ENCODE measurements at regions not wholly inside any gene's neighbourhood (a gene's known extent, or its start where the extent isn't known, plus 50 kb on each side); places are given as distances from the start of the nearest gene placed in this dataset.

- no peaks in the 10 kb centered on the region for H3K4me1 ChIP-seq
- intact Hi-C loops (cut with DNase I) = no loop called here
- no peak for DNase-seq (ENCODE audit: low spot score in 2 of 2)
- no peak overlapping the region for H3K4me3 ChIP-seq
- no peaks in the 10 kb centered on the region for H3K9me3 ChIP-seq
- no peak overlapping the region for H3K27ac ChIP-seq
- no peaks in the 10 kb centered on the region for H3K36me3 ChIP-seq
- TF ChIP-seq CTCF (IDR thresholded peaks at IDR 0.05) = no peak
- H3K27me3 ChIP-seq = no peaks in the 10 kb centered on the region
Observed at GRCh38 chr14:58779376-58779775, 141.6 kb downstream of the DACT1 start.

DNA sequence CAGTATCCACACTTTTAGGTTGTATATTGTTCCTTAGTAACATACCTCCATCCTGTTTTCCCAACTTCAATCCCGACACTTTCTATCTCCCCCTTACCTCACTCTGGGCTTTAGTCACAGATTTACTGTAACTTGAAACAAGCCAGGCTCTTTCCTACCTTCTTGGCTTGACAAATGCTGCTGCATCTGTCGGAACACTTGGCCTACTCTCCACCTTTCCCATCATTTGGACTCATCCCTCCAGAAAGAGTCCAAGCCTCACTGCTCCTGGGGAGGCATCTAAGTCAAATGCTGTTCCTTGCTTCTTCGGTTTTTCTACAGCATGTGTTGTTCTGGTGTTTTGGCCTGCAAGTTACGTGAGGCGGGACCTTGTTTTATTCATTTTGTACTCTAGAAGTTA lies 142.4 kb downstream of the DACT1 start:
- H3K9me3 ChIP-seq = no peaks in the 10 kb centered on the region
- intact Hi-C loops (cut with DNase I) = no loop called here
- no peaks in the 10 kb centered on the region for H3K27me3 ChIP-seq
- no peak overlapping the region for H3K4me3 ChIP-seq
- H3K4me1 ChIP-seq = no peaks in the 10 kb centered on the region
- H3K36me3 ChIP-seq = no peaks in the 10 kb centered on the region
- no peak for TF ChIP-seq CTCF (IDR thresholded peaks at IDR 0.05)
- DNase-seq (ENCODE audit: low spot score in 2 of 2) = no peak
- no peak overlapping the region for H3K27ac ChIP-seq

- no peaks in the 10 kb centered on the region for H3K36me3 ChIP-seq
- intact Hi-C loops (cut with DNase I) = no loop called here
- no peaks in the 10 kb centered on the region for H3K27me3 ChIP-seq
- no peaks in the 10 kb centered on the region for H3K9me3 ChIP-seq
- no peak overlapping the region for H3K4me3 ChIP-seq
- no peaks in the 10 kb centered on the region for H3K4me1 ChIP-seq
- DNase-seq (ENCODE audit: low spot score in 2 of 2) = no peak
- H3K27ac ChIP-seq = no peak overlapping the region
- TF ChIP-seq CTCF (IDR thresholded peaks at IDR 0.05) = no peak
Observed at GRCh38 chr14:58780605-58781004, 142.8 kb downstream of the DACT1 start.

GRCh38 chr14:58782011-58782410 lies 144.2 kb downstream of the DACT1 start:
- H3K4me1 ChIP-seq = no peaks in the 10 kb centered on the region
- intact Hi-C loops (cut with DNase I) = no loop called here
- no peak for DNase-seq (ENCODE audit: low spot score in 2 of 2)
- no peaks in the 10 kb centered on the region for H3K27me3 ChIP-seq
- TF ChIP-seq CTCF (IDR thresholded peaks at IDR 0.05) = no peak
- H3K4me3 ChIP-seq = no peak overlapping the region
- H3K36me3 ChIP-seq = no peaks in the 10 kb centered on the region
- no peak overlapping the region for H3K27ac ChIP-seq
- H3K9me3 ChIP-seq = no peaks in the 10 kb centered on the region

DNA sequence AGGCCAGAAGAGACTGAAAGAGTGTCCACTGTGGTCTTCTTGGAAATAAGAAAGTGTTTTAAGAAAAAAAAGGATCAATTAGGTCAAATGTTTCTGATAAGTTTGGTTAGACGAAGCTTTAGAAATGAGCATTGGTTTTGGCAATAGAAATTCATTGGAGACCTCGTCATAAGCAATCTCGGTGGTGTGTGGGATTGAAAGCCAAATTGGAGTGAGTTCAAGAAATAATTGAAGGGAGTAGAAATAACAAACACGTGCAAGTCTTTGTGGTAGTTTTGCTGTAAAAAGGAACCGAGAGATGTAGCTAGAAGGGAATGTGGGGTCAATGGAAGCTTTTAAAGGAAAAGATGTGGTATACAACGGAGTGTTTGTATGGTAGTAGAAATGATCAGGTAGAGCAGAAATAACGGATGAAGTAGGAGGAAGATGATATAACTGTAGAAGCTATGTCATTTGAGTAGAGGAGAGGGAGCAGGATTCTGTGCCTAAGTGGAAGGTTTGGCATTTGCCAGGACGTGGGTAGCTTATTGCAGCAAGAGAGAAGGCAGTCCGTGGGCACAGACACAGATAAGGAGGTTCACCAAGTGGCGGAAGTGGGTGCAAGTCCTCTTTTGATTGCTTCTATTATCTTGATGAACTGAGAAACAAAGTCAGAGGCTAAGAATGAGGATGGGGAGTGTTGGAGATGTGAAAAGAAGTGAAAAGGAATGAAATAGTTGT lies 146.2 kb downstream of the DACT1 start:
- intact Hi-C loops (cut with DNase I) = no loop called here
- no peak overlapping the region for H3K4me3 ChIP-seq
- no peak overlapping the region for H3K27ac ChIP-seq
- H3K36me3 ChIP-seq = no peaks in the 10 kb centered on the region
- H3K9me3 ChIP-seq = no peaks in the 10 kb centered on the region
- no peak for DNase-seq (ENCODE audit: low spot score in 2 of 2)
- no peaks in the 10 kb centered on the region for H3K4me1 ChIP-seq
- no peaks in the 10 kb centered on the region for H3K27me3 ChIP-seq
- no peak for TF ChIP-seq CTCF (IDR thresholded peaks at IDR 0.05)

GRCh38 chr14:58784931-58785330 lies 147.2 kb downstream of the DACT1 start:
- H3K4me3 ChIP-seq = no peak overlapping the region
- TF ChIP-seq CTCF (IDR thresholded peaks at IDR 0.05) = no peak
- no peaks in the 10 kb centered on the region for H3K9me3 ChIP-seq
- H3K27ac ChIP-seq = no peak overlapping the region
- intact Hi-C loops (cut with DNase I) = no loop called here
- no peaks in the 10 kb centered on the region for H3K36me3 ChIP-seq
- no peak for DNase-seq (ENCODE audit: low spot score in 2 of 2)
- H3K27me3 ChIP-seq = no peaks in the 10 kb centered on the region
- no peaks in the 10 kb centered on the region for H3K4me1 ChIP-seq
